B cell (primary cell): ENCODE measurements at regions not wholly inside any gene's neighbourhood (a gene's known extent, or its start where the extent isn't known, plus 50 kb on each side); places are given as distances from the start of the nearest gene placed in this dataset.

Experiments used
- CTCF ChIP-seq: fragments of 200-600 bp; IDR thresholded peaks from one replicate; pipeline ENCODE4 v1.8.0; 2022; ENCODE audit warnings: antibody characterized with exemption, mild to moderate bottlenecking
- EZH2 ChIP-seq: IDR thresholded peaks from 2 replicates; pipeline ENCODE4 v1.6.1; 2012; ENCODE audit warnings: borderline replicate concordance, low read depth, mild to moderate bottlenecking, moderate library complexity, low read length; ENCODE audit not compliant: insufficient read depth, poor library complexity, severe bottlenecking

DNA sequence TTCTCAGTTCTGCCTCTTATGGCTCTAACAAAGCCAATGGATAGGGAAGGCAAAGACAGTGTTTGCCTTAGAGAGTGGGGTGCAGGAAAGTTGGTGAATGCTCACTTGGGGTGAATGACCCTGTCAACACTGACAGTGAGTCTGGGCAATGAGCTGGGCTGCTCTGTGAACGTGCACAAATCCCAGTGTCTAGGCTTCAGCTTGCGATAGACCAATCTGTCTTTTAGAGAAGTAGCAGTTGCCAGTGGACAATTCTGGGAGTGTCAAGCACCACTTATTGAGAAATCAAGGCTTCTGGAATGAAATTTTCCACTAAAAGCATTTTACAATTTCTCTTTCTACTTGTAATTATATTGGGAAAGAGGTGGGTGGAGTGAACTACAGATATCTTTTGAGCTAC, 141.4 kb downstream of the HERPUD2 start:
- no peak for TF ChIP-seq CTCF
- no peak for TF ChIP-seq EZH2
